B cell (primary cell): ENCODE measurements at regions not wholly inside any gene's neighbourhood (a gene's known extent, or its start where the extent isn't known, plus 50 kb on each side); places are given as distances from the start of the nearest gene placed in this dataset.

Source experiments
- ATAC-seq: fragments of 200-7000 bp; cut with Tn5 transposase; one replicate; pipeline ENCODE4 v1.10.0; 2021; ENCODE audit warnings: low read depth, mild to moderate bottlenecking, moderate number of reproducible peaks, moderate library complexity
- CTCF ChIA-PET: fragments of 350-600 bp; sonication (Branson Sonifier 250); formaldehyde crosslinking; loops from one replicate; lab custom pipeline; 2021; ENCODE audit warnings: antibody characterized with exemption, inconsistent platforms; lab: Charles Lee
- POLR2A ChIA-PET: fragments of 350-600 bp; sonication (Branson Sonifier 250); formaldehyde crosslinking; loops from one replicate; lab custom pipeline; 2021; ENCODE audit warnings: antibody characterized with exemption; lab: Charles Lee
- DNase-seq: peaks from one replicate; pipeline ENCODE4 v3.0.0; 2013
- H2AFZ ChIP-seq: 2 replicates; pipeline ENCODE4 v1.6.1; 2012; ENCODE audit warnings: mild to moderate bottlenecking, low read depth, low read length; ENCODE audit not compliant: insufficient read depth, poor library complexity, severe bottlenecking
- H3K27ac ChIP-seq, 2 donors: 1 replicate in 1 of 2; 2 replicates in 1 of 2; pipeline ENCODE4 v1.5.1; 2012 to 2013; ENCODE audit warnings: low read length in 2 of 2, mild to moderate bottlenecking in 2 of 2, moderate library complexity in 1 of 2
- H3K27me3 ChIP-seq, 4 experiments: fragments of 200-600 bp in 1 of 4; sonication (generic) in 1 of 4; replicated peaks in 1 of 4; 1 replicate in 2 of 4; 2 replicates in 2 of 4; pipeline versions ENCODE4 v1.6.1 to v1.7.0; 2013 to 2016; ENCODE audit warnings: low read length in 3 of 4, mild to moderate bottlenecking in 2 of 4, mixed read lengths in 1 of 4, moderate library complexity in 1 of 4; ENCODE audit not compliant: insufficient read depth in 4 of 4, control insufficient read depth in 3 of 4; ENCODE audit errors: control extremely low read depth in 1 of 4
- H3K36me3 ChIP-seq, 2 experiments: replicated peaks in 1 of 2; 1 replicate in 1 of 2; 2 replicates in 1 of 2; pipeline versions ENCODE4 v1.6.1 to v1.7.1; 2013; ENCODE audit warnings: low read length in 1 of 2; ENCODE audit not compliant: insufficient read depth in 2 of 2, control insufficient read depth in 1 of 2; ENCODE audit errors: control extremely low read depth in 1 of 2, extremely low read depth in 1 of 2
- H3K4me1 ChIP-seq, 2 donors: fragments of 200-600 bp in 1 of 2; sonication (generic) in 1 of 2; 1 replicate in 1 of 2; 2 replicates in 1 of 2; pipeline versions ENCODE4 v1.5.1 to v1.6.1; 2013 to 2017; ENCODE audit warnings: low read length in 2 of 2; ENCODE audit not compliant: control insufficient read depth in 2 of 2, insufficient read depth in 2 of 2
- H3K4me2 ChIP-seq: replicated peaks from 2 replicates; pipeline ENCODE3; 2012; ENCODE audit warnings: mild to moderate bottlenecking, low read depth, low read length; ENCODE audit not compliant: poor library complexity, severe bottlenecking
- H3K4me3 ChIP-seq, 5 experiments: fragments of 200-600 bp in 1 of 5; sonication (generic) in 1 of 5; 1 replicate in 3 of 5; 2 replicates in 2 of 5; pipeline versions ENCODE4 v1.5.1 to v1.7.0; 2011 to 2016; ENCODE audit warnings: low read length in 4 of 5, mild to moderate bottlenecking in 4 of 5, low read depth in 2 of 5, control low read depth in 1 of 5, moderate library complexity in 1 of 5; ENCODE audit not compliant: insufficient read depth in 1 of 5; ENCODE audit errors: control extremely low read depth in 1 of 5, extremely low read depth in 1 of 5
- H3K79me2 ChIP-seq: fragments of 200-600 bp; sonication (generic); one replicate; pipeline ENCODE4 v1.6.0; 2016; ENCODE audit warnings: low read length; ENCODE audit not compliant: control insufficient read depth, insufficient read depth
- H3K9ac ChIP-seq: fragments of 200-600 bp; sonication (generic); 2 replicates; pipeline ENCODE4 v1.6.1; 2017; ENCODE audit warnings: mild to moderate bottlenecking, low read length, moderate library complexity
- H3K9me3 ChIP-seq, 3 donors: one replicate each; pipeline versions ENCODE4 v1.6.1 to v1.7.1; 2013; ENCODE audit warnings: low read length in 2 of 3; ENCODE audit not compliant: control insufficient read depth in 2 of 3, insufficient read depth in 1 of 3; ENCODE audit errors: control extremely low read depth in 1 of 3
- H4K20me1 ChIP-seq: 2 replicates; pipeline ENCODE4 v1.6.0; 2012; ENCODE audit warnings: mild to moderate bottlenecking, low read length; ENCODE audit not compliant: insufficient read depth, control insufficient read depth, poor library complexity, severe bottlenecking
- H3K27ac Mint-ChIP-seq: one replicate; pipeline ENCODE4 v1.8.0; 2021; ENCODE audit warnings: mixed read lengths
- H3K27me3 Mint-ChIP-seq: one replicate; pipeline ENCODE4 v1.8.0; 2021; ENCODE audit warnings: mixed read lengths
- H3K4me1 Mint-ChIP-seq: one replicate; pipeline ENCODE4 v1.8.0; 2021; ENCODE audit warnings: mixed read lengths
- H3K4me3 Mint-ChIP-seq: one replicate; pipeline ENCODE4 v1.8.0; 2021; ENCODE audit warnings: mixed read lengths
- H3K9me3 Mint-ChIP-seq: one replicate; pipeline ENCODE4 v1.8.0; 2022; ENCODE audit warnings: mixed read lengths; ENCODE audit not compliant: insufficient read depth
- EZH2 ChIP-seq: IDR thresholded peaks from 2 replicates; pipeline ENCODE4 v1.6.1; 2012; ENCODE audit warnings: borderline replicate concordance, low read depth, mild to moderate bottlenecking, moderate library complexity, low read length; ENCODE audit not compliant: insufficient read depth, poor library complexity, severe bottlenecking
- intact Hi-C: fragments of 100-400 bp; cut with micrococcal nuclease; formaldehyde crosslinking; loops from one replicate; pipeline ENCODE4 v1.10.0; 2022
- TF ChIP-seq, protein P1 (sequence below): fragments of 200-600 bp; IDR thresholded peaks from one replicate; pipeline ENCODE4 v1.8.0; 2022; ENCODE audit warnings: antibody characterized with exemption, mild to moderate bottlenecking

DNA sequence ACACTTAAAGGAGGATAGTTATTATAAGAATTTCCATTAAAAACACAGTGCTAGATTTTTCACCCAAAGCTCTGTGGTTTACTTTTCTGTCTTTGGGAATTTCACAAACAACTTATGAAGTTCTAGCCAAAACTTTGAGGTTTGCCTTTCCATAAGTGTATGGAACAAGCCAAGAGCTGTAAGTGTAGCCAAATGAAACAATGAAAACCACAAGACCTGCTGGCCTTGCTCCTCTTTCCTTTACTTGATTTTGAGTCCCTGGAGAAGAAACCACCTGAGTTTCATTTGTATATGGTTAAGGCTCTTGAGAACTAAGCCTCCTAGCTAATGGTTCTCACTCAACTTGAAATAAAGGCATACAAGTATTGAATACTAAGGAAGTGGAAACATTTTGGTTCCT is 365.3 kb upstream of the EPHA3 start:
- ATAC-seq: no peak
- Histone ChIP-seq H3K27ac (no peak overlapping the region), H3K27me3 (no peaks in the 10 kb centered on the region), H3K9me3 (peaks cover 0 to 8% (median 0%) of the 10 kb centered on the region in 3 donors), H3K36me3 (no peaks in the 10 kb centered on the region), H3K4me3 (no peak overlapping the region), H4K20me1 (no peaks in the 10 kb centered on the region), H2AFZ (no peak overlapping the region), H3K9ac (no peak overlapping the region), H3K79me2 (no peaks in the 10 kb centered on the region), H3K4me2 (no peak overlapping the region), H3K4me1 (no peaks in the 10 kb centered on the region)
- H3K9me3 Mint-ChIP-seq: no peaks in the 10 kb centered on the region
- intact Hi-C loops: no loop called here
- CTCF ChIA-PET: no interaction called here
- no peak overlapping the region for H3K4me3 Mint-ChIP-seq
- no peaks in the 10 kb centered on the region for H3K4me1 Mint-ChIP-seq
- POLR2A ChIA-PET: no interaction called here
- TF ChIP-seq, protein P1, sequence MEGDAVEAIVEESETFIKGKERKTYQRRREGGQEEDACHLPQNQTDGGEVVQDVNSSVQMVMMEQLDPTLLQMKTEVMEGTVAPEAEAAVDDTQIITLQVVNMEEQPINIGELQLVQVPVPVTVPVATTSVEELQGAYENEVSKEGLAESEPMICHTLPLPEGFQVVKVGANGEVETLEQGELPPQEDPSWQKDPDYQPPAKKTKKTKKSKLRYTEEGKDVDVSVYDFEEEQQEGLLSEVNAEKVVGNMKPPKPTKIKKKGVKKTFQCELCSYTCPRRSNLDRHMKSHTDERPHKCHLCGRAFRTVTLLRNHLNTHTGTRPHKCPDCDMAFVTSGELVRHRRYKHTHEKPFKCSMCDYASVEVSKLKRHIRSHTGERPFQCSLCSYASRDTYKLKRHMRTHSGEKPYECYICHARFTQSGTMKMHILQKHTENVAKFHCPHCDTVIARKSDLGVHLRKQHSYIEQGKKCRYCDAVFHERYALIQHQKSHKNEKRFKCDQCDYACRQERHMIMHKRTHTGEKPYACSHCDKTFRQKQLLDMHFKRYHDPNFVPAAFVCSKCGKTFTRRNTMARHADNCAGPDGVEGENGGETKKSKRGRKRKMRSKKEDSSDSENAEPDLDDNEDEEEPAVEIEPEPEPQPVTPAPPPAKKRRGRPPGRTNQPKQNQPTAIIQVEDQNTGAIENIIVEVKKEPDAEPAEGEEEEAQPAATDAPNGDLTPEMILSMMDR: no peak
- TF ChIP-seq EZH2: no peak
- no peak overlapping the region for H3K27ac Mint-ChIP-seq
- H3K27me3 Mint-ChIP-seq: no peaks in the 10 kb centered on the region
- DNase-seq: no peak

DNA sequence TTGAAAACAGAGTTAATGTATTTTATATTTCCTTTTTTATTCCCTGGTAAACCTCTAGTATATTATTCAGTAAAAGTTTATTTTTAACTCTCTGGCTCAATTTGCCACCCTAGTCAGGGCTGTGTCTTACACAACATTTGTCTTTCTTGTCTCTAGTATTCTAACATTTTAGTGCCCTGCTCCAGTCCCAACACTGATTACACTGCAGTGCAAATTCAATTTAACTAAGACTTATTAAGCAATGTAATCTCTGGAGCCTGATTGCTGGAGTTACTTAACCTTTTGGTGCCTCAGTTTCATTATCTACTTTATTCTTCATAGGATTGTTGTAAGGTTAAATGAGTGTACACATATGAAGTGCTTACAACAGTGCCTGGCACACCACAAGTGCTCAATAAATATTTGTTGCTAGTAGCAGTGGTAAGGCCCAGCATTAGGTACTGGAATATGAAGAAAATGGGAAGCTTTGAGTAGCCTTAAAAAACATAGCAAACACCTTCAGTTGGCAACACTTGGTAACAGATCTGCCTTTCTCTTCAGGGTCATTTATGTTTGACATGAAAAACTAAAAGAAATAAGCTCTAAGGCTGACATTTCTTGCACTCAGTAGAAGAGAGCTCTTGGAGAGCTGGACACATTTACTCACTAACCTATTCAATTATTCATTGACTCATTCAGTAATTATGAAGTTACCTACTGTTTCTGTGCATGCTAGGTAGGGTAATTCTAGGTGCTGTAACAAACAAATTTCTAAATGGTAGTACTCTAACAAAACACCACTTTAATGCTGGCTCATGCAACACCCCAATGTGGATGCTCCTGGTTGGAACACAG is 364.5 kb upstream of the EPHA3 start:
- Histone ChIP-seq H3K36me3 (no peaks in the 10 kb centered on the region), H3K79me2 (no peaks in the 10 kb centered on the region), H3K9ac (no peak overlapping the region), H3K27ac (no peak overlapping the region), H3K9me3 (peaks cover 0 to 8% (median 0%) of the 10 kb centered on the region in 3 donors), H2AFZ (no peak overlapping the region), H3K4me1 (no peaks in the 10 kb centered on the region), H3K27me3 (no peaks in the 10 kb centered on the region), H3K4me3 (no peak overlapping the region), H4K20me1 (no peaks in the 10 kb centered on the region), H3K4me2 (no peak overlapping the region)
- ATAC-seq: no peak
- intact Hi-C loops: no loop called here
- Mint-ChIP-seq H3K27ac (no peak overlapping the region), H3K27me3 (no peaks in the 10 kb centered on the region), H3K9me3 (no peaks in the 10 kb centered on the region), H3K4me3 (no peak overlapping the region), H3K4me1 (no peaks in the 10 kb centered on the region)
- POLR2A ChIA-PET: no interaction called here
- DNase-seq: no peak
- CTCF ChIA-PET: no interaction called here
- TF ChIP-seq, protein P1: no peak
- no peak for TF ChIP-seq EZH2
